EH (cell line): ENCODE measurements at regions not wholly inside any gene's neighbourhood (a gene's known extent, or its start where the extent isn't known, plus 50 kb on each side); places are given as distances from the start of the nearest gene placed in this dataset.

Experiments used
- DNase-seq: peaks from one replicate; pipeline ENCODE4 v3.0.0-alpha.2; 2015; ENCODE audit warnings: low read depth

DNA sequence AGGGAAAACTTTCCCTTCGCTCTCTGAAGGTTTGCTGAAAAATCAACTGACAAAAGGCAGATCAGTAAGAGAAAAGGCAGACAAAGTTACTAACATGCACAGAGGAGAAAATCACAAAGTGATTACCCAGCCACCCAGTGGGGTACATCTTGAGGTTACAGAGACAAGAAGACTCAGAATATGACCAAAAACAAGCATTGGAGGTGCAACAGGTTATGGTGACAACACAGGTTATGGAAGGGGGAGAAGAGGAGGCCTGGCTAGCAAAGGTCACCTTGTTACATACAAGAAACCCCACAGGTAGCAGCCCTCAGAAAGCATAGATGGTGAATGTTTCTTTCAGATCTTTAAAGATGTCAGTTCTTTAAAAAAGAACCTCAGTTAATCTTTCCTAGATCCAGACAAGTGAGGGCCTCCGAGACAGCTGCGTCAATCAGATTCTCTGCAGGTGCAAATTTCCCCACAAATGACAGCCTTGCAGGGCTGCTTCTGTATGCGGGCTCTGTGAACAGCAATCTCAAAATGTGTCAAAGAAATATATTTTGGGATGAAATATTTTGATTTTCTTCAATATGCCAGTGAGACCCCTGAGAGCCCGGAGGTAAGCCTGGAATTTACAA lies 207.6 kb upstream of the RAB4A start:
- DNase-seq: no peak

GRCh38 chr1:229064320-229065168 lies 206.4 kb upstream of the RAB4A start:
- DNase-seq: no peak

- no peak for DNase-seq
Observed at GRCh38 chr1:229065613-229066012, 205.3 kb upstream of the RAB4A start.

GRCh38 chr1:229066591-229066990 lies 204.3 kb upstream of the RAB4A start:
- no peak for DNase-seq

- no peak for DNase-seq
Observed at GRCh38 chr1:229067546-229067945, 203.4 kb upstream of the RAB4A start.

- no peak for DNase-seq
Observed at GRCh38 chr1:229068270-229068987, 202.5 kb upstream of the RAB4A start.

- no peak for DNase-seq
Observed at GRCh38 chr1:229069176-229069575, 201.7 kb upstream of the RAB4A start.

GRCh38 chr1:229070168-229070567 lies 200.7 kb upstream of the RAB4A start:
- DNase-seq: peak; percentile 83

DNA sequence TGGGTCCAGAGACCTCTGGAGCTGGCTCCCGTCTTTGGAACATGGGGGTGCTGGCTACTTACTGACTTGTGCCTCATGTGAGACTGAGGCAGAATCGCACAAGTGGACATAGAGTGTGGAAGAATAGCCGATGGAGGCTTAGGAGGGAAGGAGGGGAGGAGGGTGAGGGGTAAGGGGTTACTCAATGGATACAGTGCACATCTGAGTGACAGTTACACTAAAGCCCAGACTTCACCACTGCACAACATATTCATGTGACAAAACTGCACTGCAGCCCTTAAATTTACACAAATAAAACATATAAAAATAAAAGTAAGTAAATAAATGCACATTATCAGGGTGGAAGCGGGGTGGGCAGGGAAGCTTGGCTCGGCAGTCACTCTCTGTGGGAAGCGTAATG lies 197.7 kb upstream of the RAB4A start:
- no peak for DNase-seq

- DNase-seq: no peak
Observed at GRCh38 chr1:229075217-229075616, 195.7 kb upstream of the RAB4A start.

GRCh38 chr1:229075716-229076115 lies 195.2 kb upstream of the RAB4A start:
- no peak for DNase-seq

- no peak for DNase-seq
Observed at GRCh38 chr1:229076195-229076594, 194.7 kb upstream of the RAB4A start.

GRCh38 chr1:229079016-229079595 lies 191.8 kb upstream of the RAB4A start:
- no peak for DNase-seq

DNA sequence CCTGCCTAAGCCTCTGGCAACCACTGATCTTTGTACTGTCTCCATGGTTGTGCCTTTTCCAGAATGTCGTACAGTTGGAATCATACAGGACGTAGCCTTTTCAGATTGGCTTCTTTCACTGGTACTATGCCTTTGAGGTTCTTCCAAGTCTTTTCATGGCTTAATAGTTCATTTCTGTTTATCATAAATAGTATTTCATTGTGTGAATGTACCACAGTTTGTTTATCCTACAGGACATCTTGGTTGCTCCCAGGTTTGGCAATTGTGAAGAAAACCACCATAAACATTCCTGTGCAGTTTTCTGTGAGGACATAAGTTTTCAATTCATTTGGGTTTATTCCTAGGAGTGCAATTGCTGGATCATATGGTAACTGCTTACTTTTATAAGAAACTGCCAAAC lies 190.6 kb upstream of the RAB4A start:
- DNase-seq: no peak

GRCh38 chr1:229085291-229085690 lies 185.6 kb upstream of the RAB4A start:
- no peak for DNase-seq

- DNase-seq: no peak
Observed at GRCh38 chr1:229086091-229086490, 184.8 kb upstream of the RAB4A start.

DNA sequence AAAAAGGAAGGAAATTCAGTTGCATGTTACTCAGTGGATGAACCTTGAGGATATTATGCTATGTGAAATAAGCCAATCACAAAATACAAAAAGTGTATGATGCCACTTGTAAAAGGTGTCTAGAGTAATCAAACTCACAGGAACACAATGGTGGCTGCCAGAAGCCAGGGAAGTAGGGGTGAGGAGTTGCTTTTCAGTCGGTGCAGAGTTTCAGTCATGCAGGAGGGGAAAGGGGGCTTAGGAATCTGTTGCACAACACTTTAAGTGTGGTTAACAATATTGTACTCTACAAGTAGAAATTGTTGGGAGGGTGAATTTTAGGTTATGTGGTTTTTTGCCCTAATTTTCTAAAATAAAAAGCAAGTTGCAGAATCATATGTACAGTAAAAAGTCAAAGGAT lies 184.2 kb upstream of the RAB4A start:
- no peak for DNase-seq

DNA sequence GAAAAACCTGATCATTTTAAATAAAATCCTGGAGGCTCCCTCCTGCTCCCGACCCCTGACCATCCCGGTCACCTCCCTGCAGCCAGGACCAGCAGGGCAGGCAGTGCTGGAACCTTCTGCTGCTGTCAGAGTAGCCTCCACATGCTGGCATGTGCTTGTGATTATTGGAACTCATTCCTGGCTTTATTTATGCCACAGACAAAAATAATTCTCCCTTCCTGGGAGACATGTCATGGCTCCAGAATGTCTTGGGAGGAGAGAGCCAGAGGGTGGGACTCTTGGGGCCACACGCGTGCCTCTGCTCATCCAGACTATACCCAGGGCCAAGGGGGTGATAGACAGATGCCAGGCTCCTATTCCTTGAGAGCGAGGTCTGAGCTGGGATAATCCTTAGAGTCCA lies 183.6 kb upstream of the RAB4A start:
- DNase-seq: peak; percentile 40

DNA sequence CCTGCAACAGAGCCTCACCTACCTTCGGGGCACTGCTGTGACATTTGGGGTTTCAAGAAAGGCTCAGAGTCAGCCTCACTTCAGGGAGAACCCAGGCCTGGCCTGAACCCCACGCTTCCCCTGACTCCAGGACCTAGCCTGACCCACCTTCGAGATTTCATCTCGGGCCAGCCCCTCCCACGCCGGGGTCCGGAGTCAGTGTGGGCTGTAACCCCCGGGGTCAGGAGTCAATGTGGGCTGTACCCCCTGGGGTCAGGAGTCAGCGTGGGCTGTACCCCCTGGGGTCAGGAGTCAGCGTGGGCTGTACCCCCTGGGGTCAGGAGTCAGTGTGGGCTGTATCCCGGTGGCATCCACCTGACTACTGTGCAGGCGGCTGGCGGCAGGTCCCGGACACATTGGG lies 183.0 kb upstream of the RAB4A start:
- no peak for DNase-seq

- no peak for DNase-seq
Observed at GRCh38 chr1:229088711-229089110, 182.2 kb upstream of the RAB4A start.

- DNase-seq: no peak
Observed at GRCh38 chr1:229089586-229090208, 181.2 kb upstream of the RAB4A start.

DNA sequence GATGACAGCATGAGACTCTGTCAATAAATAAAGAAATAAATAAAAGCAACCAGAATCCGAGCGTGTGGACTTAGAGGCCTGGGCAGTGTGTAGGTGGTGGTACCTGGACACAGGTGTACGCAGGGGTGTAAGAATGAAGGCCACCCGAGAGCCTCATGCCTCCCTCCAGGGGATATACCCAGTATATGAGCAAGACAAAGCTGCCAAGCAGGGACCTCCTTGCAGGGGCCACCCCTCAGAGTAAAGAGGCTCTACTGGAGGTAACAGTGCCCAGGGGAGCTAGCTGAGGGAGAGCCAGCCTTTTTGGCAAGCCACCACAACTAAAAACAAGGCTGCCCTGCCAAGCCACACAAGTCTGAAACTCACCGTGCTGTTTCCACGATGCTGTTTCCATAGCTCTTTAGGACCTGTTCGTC lies 179.2 kb upstream of the RAB4A start:
- DNase-seq: no peak
